DOHH2 (cell line): ENCODE measurements at regions not wholly inside any gene's neighbourhood (a gene's known extent, or its start where the extent isn't known, plus 50 kb on each side); places are given as distances from the start of the nearest gene placed in this dataset.

Experiments
- H3F3A ChIP-seq: fragments of 200-600 bp; sonication (generic), shearing (Covaris generic); 2 replicates; pipeline ENCODE4 v1.6.0; 2016; ENCODE audit warnings: antibody characterized with exemption, mild to moderate bottlenecking; ENCODE audit not compliant: control insufficient read depth, insufficient read depth
- H3K27ac ChIP-seq: fragments of 200-600 bp; sonication (generic); 2 replicates; pipeline ENCODE4 v1.5.1; 2014; ENCODE audit warnings: low read depth, mild to moderate bottlenecking, low read length, moderate library complexity
- H3K27me3 ChIP-seq: fragments of 200-600 bp; sonication (generic); 2 replicates; pipeline ENCODE4 v1.6.1; 2014; ENCODE audit warnings: mild to moderate bottlenecking, low read length, mixed read lengths; ENCODE audit not compliant: control insufficient read depth
- H3K36me3 ChIP-seq: fragments of 200-600 bp; sonication (generic); 2 replicates; pipeline ENCODE4 v1.6.1; 2014; ENCODE audit warnings: mild to moderate bottlenecking, low read length, moderate library complexity, mixed read lengths; ENCODE audit not compliant: control insufficient read depth
- H3K4me1 ChIP-seq: fragments of 200-600 bp; sonication (generic); 2 replicates; pipeline ENCODE4 v1.6.1; 2014; ENCODE audit warnings: mild to moderate bottlenecking, low read length, mixed read lengths; ENCODE audit not compliant: control insufficient read depth
- H3K4me2 ChIP-seq: fragments of 200-600 bp; sonication (generic); 2 replicates; pipeline ENCODE4 v1.6.0; 2014; ENCODE audit warnings: mild to moderate bottlenecking, low read length, moderate library complexity
- H3K4me3 ChIP-seq: fragments of 200-600 bp; sonication (generic); 2 replicates; pipeline ENCODE4 v1.5.1; 2014; ENCODE audit warnings: mild to moderate bottlenecking, low read length, mixed read lengths
- H3K79me2 ChIP-seq: fragments of 200-600 bp; sonication (generic); 2 replicates; pipeline ENCODE4 v1.6.1; 2014; ENCODE audit warnings: mild to moderate bottlenecking, low read length, mixed read lengths; ENCODE audit not compliant: control insufficient read depth
- H3K9me2 ChIP-seq: fragments of 200-600 bp; sonication (generic); replicated peaks from 2 replicates; pipeline ENCODE4 v1.6.1; 2014; ENCODE audit warnings: mild to moderate bottlenecking, low read length, mixed read lengths; ENCODE audit not compliant: control insufficient read depth
- H3K9me3 ChIP-seq: fragments of 200-600 bp; sonication (generic); 2 replicates; pipeline ENCODE4 v1.6.1; 2014; ENCODE audit warnings: antibody characterized with exemption, low read length, mixed read lengths; ENCODE audit not compliant: control insufficient read depth, insufficient read depth
- H4K20me1 ChIP-seq: fragments of 200-600 bp; sonication (generic); 2 replicates; pipeline ENCODE4 v1.6.0; 2014; ENCODE audit warnings: low read depth, mild to moderate bottlenecking, antibody characterized with exemption, low read length, moderate library complexity; ENCODE audit not compliant: control insufficient read depth, insufficient read depth
- CTCF ChIP-seq: fragments of 200-600 bp; sonication (generic); IDR thresholded peaks from one replicate; pipeline ENCODE4 v1.5.1; 2014; ENCODE audit warnings: antibody characterized with exemption, mild to moderate bottlenecking, low read depth, low read length; ENCODE audit not compliant: poor library complexity, severe bottlenecking
- EZH2phosphoT487 ChIP-seq: fragments of 200-600 bp; sonication (generic); IDR thresholded peaks from 2 replicates; pipeline ENCODE4 v1.6.1; 2017; ENCODE audit warnings: borderline replicate concordance, mild to moderate bottlenecking, antibody characterized with exemption, low read length, moderate library complexity, mixed read lengths

- Histone ChIP-seq H3F3A (no peaks in the 10 kb centered on the region), H3K4me2 (no peak overlapping the region), H3K4me3 (no peak overlapping the region), H3K4me1 (no peaks in the 10 kb centered on the region), H3K27ac (no peak overlapping the region), H3K9me2 (no peaks in the 10 kb centered on the region), H3K27me3 (no peaks in the 10 kb centered on the region), H3K36me3 (no peaks in the 10 kb centered on the region), H3K9me3 (no peaks in the 10 kb centered on the region), H4K20me1 (no peaks in the 10 kb centered on the region), H3K79me2 (no peaks in the 10 kb centered on the region)
- TF ChIP-seq CTCF (no peak), EZH2phosphoT487 (no peak)
Observed at GRCh38 chr1:72341661-72342060, 59.3 kb upstream of the NEGR1 start.

GRCh38 chr1:72336776-72337175 lies 54.4 kb upstream of the NEGR1 start:
- H3K9me3 ChIP-seq: no peaks in the 10 kb centered on the region
- H3K4me2 ChIP-seq: no peak overlapping the region
- H3K27me3 ChIP-seq: no peaks in the 10 kb centered on the region
- no peak overlapping the region for H3K4me3 ChIP-seq
- no peak overlapping the region for H3K27ac ChIP-seq
- H4K20me1 ChIP-seq: no peaks in the 10 kb centered on the region
- TF ChIP-seq EZH2phosphoT487: no peak
- no peak for TF ChIP-seq CTCF
- no peaks in the 10 kb centered on the region for H3K79me2 ChIP-seq
- no peaks in the 10 kb centered on the region for H3K36me3 ChIP-seq
- no peaks in the 10 kb centered on the region for H3F3A ChIP-seq
- no peaks in the 10 kb centered on the region for H3K9me2 ChIP-seq
- no peaks in the 10 kb centered on the region for H3K4me1 ChIP-seq
